ENCODE measurements at regions not wholly inside any gene's neighbourhood (a gene's known extent, or its start where the extent isn't known, plus 50 kb on each side); places are given as distances from the start of the nearest gene placed in this dataset.

GRCh38 chr15:35986191-35986721 lies 440.3 kb upstream of the DPH6 start:
- DNase-seq (ENCODE audit: low spot score) (no peak), ATAC-seq (no peak), FAIRE-seq (no peak)
- in situ Hi-C loops (cut with HindIII; ENCODE audit: extremely low pct_ligation_motif_present, low pct_unique_long_range_greater_than_20kb) = no loop called here
- H3K9me3 ChIP-seq (ENCODE audit: low read length) = no peaks in the 10 kb centered on the region
- no peaks in the 10 kb centered on the region for H4K20me1 ChIP-seq (ENCODE audit: insufficient read depth, low read length)
- H2AFZ ChIP-seq (ENCODE audit: low read length) = no peak overlapping the region
- CTCF ChIA-PET (ENCODE audit: low intra/inter-chr PET ratio, low total read pairs) = no interaction called here
- intact Hi-C loops (cut with micrococcal nuclease; ENCODE audit: unreplicated experiment) = no loop called here
- H3K27ac ChIP-seq (ENCODE audit: extremely low read length, insufficient read depth, low read length) = no peak overlapping the region
- H3K4me3 ChIP-seq (replicated peaks in 1 of 3; ENCODE audit: insufficient read depth in 1 of 3, low read depth in 2 of 3, low read length in 3 of 3) = no peak overlapping the region
- H3K9ac ChIP-seq (ENCODE audit: insufficient read depth, low read depth, low read length) = no peak overlapping the region
- no TSS peak for BruUV-seq (replicated peaks)
- POLR2A ChIA-PET = no interaction called here
- no peaks in the 10 kb centered on the region for H3K27me3 ChIP-seq (ENCODE audit: control insufficient read depth in 1 of 2, insufficient read depth in 2 of 2, low read length in 2 of 2)
- no peak overlapping the region for H3K4me2 ChIP-seq (ENCODE audit: low read depth, low read length)
- no peaks in the 10 kb centered on the region for H3K36me3 ChIP-seq (replicated peaks in 1 of 2; ENCODE audit: control insufficient read depth in 1 of 2, insufficient read depth in 2 of 2, low read length in 2 of 2)
- H3K79me2 ChIP-seq (ENCODE audit: insufficient read depth, low read length) = no peaks in the 10 kb centered on the region
- WGBS (ENCODE audit: low lambda C conversion rate) = 1% methylated on average over 7 of the region's 7 CpGs
- no peaks in the 10 kb centered on the region for H3K4me1 ChIP-seq (ENCODE audit: insufficient read depth, low read length)
- no peak for TF ChIP-seq ZNF768 (CRISPR knock-in tag; IDR thresholded peaks at IDR 0.05)
- TF ChIP-seq KDM5A (IDR thresholded peaks at IDR 0.05; ENCODE audit: borderline replicate concordance, low read length) = no peak
- TF ChIP-seq, protein P1, sequence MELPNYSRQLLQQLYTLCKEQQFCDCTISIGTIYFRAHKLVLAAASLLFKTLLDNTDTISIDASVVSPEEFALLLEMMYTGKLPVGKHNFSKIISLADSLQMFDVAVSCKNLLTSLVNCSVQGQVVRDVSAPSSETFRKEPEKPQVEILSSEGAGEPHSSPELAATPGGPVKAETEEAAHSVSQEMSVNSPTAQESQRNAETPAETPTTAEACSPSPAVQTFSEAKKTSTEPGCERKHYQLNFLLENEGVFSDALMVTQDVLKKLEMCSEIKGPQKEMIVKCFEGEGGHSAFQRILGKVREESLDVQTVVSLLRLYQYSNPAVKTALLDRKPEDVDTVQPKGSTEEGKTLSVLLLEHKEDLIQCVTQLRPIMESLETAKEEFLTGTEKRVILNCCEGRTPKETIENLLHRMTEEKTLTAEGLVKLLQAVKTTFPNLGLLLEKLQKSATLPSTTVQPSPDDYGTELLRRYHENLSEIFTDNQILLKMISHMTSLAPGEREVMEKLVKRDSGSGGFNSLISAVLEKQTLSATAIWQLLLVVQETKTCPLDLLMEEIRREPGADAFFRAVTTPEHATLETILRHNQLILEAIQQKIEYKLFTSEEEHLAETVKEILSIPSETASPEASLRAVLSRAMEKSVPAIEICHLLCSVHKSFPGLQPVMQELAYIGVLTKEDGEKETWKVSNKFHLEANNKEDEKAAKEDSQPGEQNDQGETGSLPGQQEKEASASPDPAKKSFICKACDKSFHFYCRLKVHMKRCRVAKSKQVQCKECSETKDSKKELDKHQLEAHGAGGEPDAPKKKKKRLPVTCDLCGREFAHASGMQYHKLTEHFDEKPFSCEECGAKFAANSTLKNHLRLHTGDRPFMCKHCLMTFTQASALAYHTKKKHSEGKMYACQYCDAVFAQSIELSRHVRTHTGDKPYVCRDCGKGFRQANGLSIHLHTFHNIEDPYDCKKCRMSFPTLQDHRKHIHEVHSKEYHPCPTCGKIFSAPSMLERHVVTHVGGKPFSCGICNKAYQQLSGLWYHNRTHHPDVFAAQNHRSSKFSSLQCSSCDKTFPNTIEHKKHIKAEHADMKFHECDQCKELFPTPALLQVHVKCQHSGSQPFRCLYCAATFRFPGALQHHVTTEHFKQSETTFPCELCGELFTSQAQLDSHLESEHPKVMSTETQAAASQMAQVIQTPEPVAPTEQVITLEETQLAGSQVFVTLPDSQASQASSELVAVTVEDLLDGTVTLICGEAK (IDR thresholded peaks at IDR 0.05) = no peak
- TF ChIP-seq, protein P1 (CRISPR knock-in tag; IDR thresholded peaks at IDR 0.05) = no peak
- TF ChIP-seq, protein P2, sequence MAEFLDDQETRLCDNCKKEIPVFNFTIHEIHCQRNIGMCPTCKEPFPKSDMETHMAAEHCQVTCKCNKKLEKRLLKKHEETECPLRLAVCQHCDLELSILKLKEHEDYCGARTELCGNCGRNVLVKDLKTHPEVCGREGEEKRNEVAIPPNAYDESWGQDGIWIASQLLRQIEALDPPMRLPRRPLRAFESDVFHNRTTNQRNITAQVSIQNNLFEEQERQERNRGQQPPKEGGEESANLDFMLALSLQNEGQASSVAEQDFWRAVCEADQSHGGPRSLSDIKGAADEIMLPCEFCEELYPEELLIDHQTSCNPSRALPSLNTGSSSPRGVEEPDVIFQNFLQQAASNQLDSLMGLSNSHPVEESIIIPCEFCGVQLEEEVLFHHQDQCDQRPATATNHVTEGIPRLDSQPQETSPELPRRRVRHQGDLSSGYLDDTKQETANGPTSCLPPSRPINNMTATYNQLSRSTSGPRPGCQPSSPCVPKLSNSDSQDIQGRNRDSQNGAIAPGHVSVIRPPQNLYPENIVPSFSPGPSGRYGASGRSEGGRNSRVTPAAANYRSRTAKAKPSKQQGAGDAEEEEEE (CRISPR knock-in tag; IDR thresholded peaks at IDR 0.05; ENCODE audit: borderline replicate concordance) = no peak
- TF ChIP-seq, protein P3, sequence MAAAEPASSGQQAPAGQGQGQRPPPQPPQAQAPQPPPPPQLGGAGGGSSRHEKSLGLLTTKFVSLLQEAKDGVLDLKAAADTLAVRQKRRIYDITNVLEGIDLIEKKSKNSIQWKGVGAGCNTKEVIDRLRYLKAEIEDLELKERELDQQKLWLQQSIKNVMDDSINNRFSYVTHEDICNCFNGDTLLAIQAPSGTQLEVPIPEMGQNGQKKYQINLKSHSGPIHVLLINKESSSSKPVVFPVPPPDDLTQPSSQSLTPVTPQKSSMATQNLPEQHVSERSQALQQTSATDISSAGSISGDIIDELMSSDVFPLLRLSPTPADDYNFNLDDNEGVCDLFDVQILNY (CRISPR knock-in tag; conservative IDR thresholded peaks at IDR 0.05) = no peak
- TF ChIP-seq ZNF292 (CRISPR knock-in tag; IDR thresholded peaks at IDR 0.05; ENCODE audit: borderline replicate concordance, low read depth) = no peak
- no peak for TF ChIP-seq CEBPZ (IDR thresholded peaks at IDR 0.05; ENCODE audit: low read length)
- TF ChIP-seq GATAD1 (CRISPR knock-in tag; IDR thresholded peaks at IDR 0.05) = no peak

All from HepG2 (cell line).